HEK293 (cell line): ENCODE measurements at regions not wholly inside any gene's neighbourhood (a gene's known extent, or its start where the extent isn't known, plus 50 kb on each side); places are given as distances from the start of the nearest gene placed in this dataset.

Experiments used
- CTCF ChIA-PET: fragments of 350-600 bp; formaldehyde crosslinking; extraction: SDS; loops from one replicate; lab custom pipeline; 2021; ENCODE audit warnings: antibody characterized with exemption; lab: Yijun Ruan, JAX
- POLR2A ChIA-PET: fragments of 300-600 bp; formaldehyde crosslinking; extraction: SDS; loops from one replicate; lab custom pipeline; 2020; ENCODE audit warnings: antibody characterized with exemption, inconsistent platforms; lab: Yijun Ruan, JAX
- H3K27ac ChIP-seq: fragments of 200-500 bp; sonication (Bioruptor generic); 2 replicates; pipeline ENCODE4 v1.5.1; 2014; ENCODE audit warnings: low read depth, low read length, control low read depth, inconsistent platforms; ENCODE audit errors: extremely low read depth
- H3K36me3 ChIP-seq, 2 experiments: fragments of 200-500 bp in 1 of 2; sonication (Bioruptor generic) in 1 of 2; 1 replicate in 1 of 2; 2 replicates in 1 of 2; pipeline ENCODE4 v1.5.1; 2014 to 2017; ENCODE audit warnings: inconsistent platforms in 2 of 2, low read length in 2 of 2; ENCODE audit not compliant: control insufficient read depth in 2 of 2, insufficient read depth in 1 of 2
- H3K4me1 ChIP-seq: fragments of 200-500 bp; sonication (Bioruptor generic); 2 replicates; pipeline ENCODE4 v1.5.1; 2014; ENCODE audit warnings: mild to moderate bottlenecking, low read length, inconsistent platforms; ENCODE audit not compliant: control insufficient read depth, insufficient read depth
- H3K4me3 ChIP-seq: 2 replicates; pipeline ENCODE4 v1.5.1; 2011; ENCODE audit warnings: low read depth, mild to moderate bottlenecking, control low read depth, low read length, moderate library complexity
- H3K9me3 ChIP-seq: fragments of 200-500 bp; sonication (Bioruptor generic); 2 replicates; pipeline ENCODE4 v1.5.1; 2014; ENCODE audit warnings: low read depth, low read length, inconsistent platforms; ENCODE audit not compliant: control insufficient read depth, insufficient read depth
- GLI2 ChIP-seq: fragments of 450-650 bp; formaldehyde crosslinking; IDR thresholded peaks from 2 replicates; pipeline ENCODE4; 2017; ENCODE audit warnings: missing biosample characterization, missing genetic modification characterization, low read depth, borderline replicate concordance
- HOXC10 ChIP-seq: sonication (generic); formaldehyde crosslinking; IDR thresholded peaks from 2 replicates; pipeline ENCODE4 v1.8.1; 2023; ENCODE audit warnings: mild to moderate bottlenecking, missing genetic modification reagents
- KLF8 ChIP-seq: fragments of 450-650 bp; formaldehyde crosslinking; IDR thresholded peaks from 2 replicates; pipeline ENCODE4 v1.5.1; 2016; ENCODE audit warnings: missing biosample characterization, missing genetic modification characterization
- TRIM28 ChIP-seq: IDR thresholded peaks from 2 replicates; pipeline ENCODE4 v1.6.1; 2011; ENCODE audit warnings: low read length, control low read depth, borderline replicate concordance
- ZBTB48 ChIP-seq: fragments of 450-650 bp; formaldehyde crosslinking; IDR thresholded peaks from 2 replicates; pipeline ENCODE4 v1.5.1; 2016; ENCODE audit warnings: missing biosample characterization, missing genetic modification characterization
- ZFP41 ChIP-seq: fragments of 450-650 bp; formaldehyde crosslinking; IDR thresholded peaks from 2 replicates; pipeline ENCODE4 v1.5.1; 2016; ENCODE audit warnings: missing biosample characterization, missing genetic modification characterization, borderline replicate concordance
- ZNF114 ChIP-seq: fragments of 450-650 bp; formaldehyde crosslinking; IDR thresholded peaks from 2 replicates; pipeline ENCODE4 v1.5.0; 2017; ENCODE audit warnings: missing biosample characterization, missing genetic modification characterization
- ZNF157 ChIP-seq: fragments of 450-650 bp; formaldehyde crosslinking; IDR thresholded peaks from 2 replicates; pipeline ENCODE4 v1.5.1; 2016; ENCODE audit warnings: missing biosample characterization, missing genetic modification characterization
- ZNF391 ChIP-seq: fragments of 450-650 bp; formaldehyde crosslinking; IDR thresholded peaks from 2 replicates; pipeline ENCODE4 v1.5.1; 2016; ENCODE audit warnings: low read depth, missing biosample characterization, missing genetic modification characterization, borderline replicate concordance
- ZNF423 ChIP-seq: fragments of 450-650 bp; formaldehyde crosslinking; IDR thresholded peaks from 2 replicates; pipeline ENCODE4 v1.5.1; 2016; ENCODE audit warnings: missing biosample characterization, missing genetic modification characterization
- ZNF48 ChIP-seq: fragments of 450-650 bp; formaldehyde crosslinking; IDR thresholded peaks from 2 replicates; pipeline ENCODE4 v1.5.1; 2016; ENCODE audit warnings: missing biosample characterization, missing genetic modification characterization
- ZNF501 ChIP-seq: fragments of 450-650 bp; formaldehyde crosslinking; IDR thresholded peaks from 2 replicates; pipeline ENCODE4 v1.5.1; 2016; ENCODE audit warnings: missing biosample characterization, missing genetic modification characterization
- ZNF658 ChIP-seq: fragments of 450-650 bp; formaldehyde crosslinking; IDR thresholded peaks from 2 replicates; pipeline ENCODE4; 2016; ENCODE audit warnings: missing biosample characterization, missing genetic modification characterization
- ZNF76 ChIP-seq: fragments of 450-650 bp; formaldehyde crosslinking; IDR thresholded peaks from 2 replicates; pipeline ENCODE4; 2016; ENCODE audit warnings: low read depth, missing biosample characterization, missing genetic modification characterization, borderline replicate concordance
- ZSCAN23 ChIP-seq: fragments of 450-650 bp; formaldehyde crosslinking; IDR thresholded peaks from 2 replicates; pipeline ENCODE4 v1.5.1; 2016; ENCODE audit warnings: missing biosample characterization, missing genetic modification characterization
- TF ChIP-seq, protein P1 (sequence below): fragments of 450-650 bp; formaldehyde crosslinking; IDR thresholded peaks from 2 replicates; pipeline ENCODE4 v1.5.1; 2016; ENCODE audit warnings: missing biosample characterization, missing genetic modification characterization
- TF ChIP-seq, protein P2 (sequence below): fragments of 450-650 bp; formaldehyde crosslinking; IDR thresholded peaks from 2 replicates; pipeline ENCODE4; 2016; ENCODE audit warnings: missing biosample characterization, missing genetic modification characterization
- TF ChIP-seq, protein P3 (sequence below): fragments of 450-650 bp; formaldehyde crosslinking; IDR thresholded peaks from 2 replicates; pipeline ENCODE4 v1.5.1; 2016; ENCODE audit warnings: missing biosample characterization, missing genetic modification characterization

DNA sequence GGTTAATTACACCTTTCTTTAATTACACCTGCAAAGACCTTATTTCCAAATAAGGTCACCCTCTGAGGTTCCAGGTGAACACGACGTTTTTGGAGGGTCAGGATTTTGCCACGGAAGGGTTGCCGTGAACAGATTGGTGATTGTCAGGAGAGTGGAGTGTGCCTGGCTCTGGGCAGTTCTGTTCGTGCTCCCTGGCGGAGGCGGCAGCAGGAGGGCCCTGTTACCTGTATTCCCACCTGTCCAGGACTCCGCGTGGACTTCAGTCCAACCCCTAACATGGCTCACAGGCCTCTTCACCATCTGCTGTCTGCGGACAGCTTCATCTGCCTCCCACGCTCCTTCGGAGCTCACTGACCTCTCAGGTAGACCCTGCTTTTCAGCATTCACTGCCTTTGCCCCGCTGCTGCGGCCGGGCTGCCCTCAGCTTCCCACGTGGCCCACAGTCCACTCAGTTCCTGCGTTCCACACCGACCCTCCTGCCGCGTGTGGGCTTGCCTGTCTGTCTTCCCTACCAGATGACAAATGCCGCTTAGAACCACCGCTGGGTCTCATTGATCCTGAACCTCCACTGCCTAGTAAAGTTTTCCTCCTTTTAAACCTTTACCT lies 187.5 kb upstream of the DIO3 start:
- ChIA-PET CTCF (no interaction called here), POLR2A (no interaction called here)
- no peak overlapping the region for H3K27ac ChIP-seq
- H3K4me1 ChIP-seq, result no peaks in the 10 kb centered on the region
- no peak overlapping the region for H3K4me3 ChIP-seq
- H3K9me3 ChIP-seq, result no peaks in the 10 kb centered on the region
- TF ChIP-seq ZNF391, result no peak
- no peak for TF ChIP-seq ZNF114 (tag by site-specific recombination)
- no peak for TF ChIP-seq ZNF501 (tag by site-specific recombination)
- TF ChIP-seq, protein P1, sequence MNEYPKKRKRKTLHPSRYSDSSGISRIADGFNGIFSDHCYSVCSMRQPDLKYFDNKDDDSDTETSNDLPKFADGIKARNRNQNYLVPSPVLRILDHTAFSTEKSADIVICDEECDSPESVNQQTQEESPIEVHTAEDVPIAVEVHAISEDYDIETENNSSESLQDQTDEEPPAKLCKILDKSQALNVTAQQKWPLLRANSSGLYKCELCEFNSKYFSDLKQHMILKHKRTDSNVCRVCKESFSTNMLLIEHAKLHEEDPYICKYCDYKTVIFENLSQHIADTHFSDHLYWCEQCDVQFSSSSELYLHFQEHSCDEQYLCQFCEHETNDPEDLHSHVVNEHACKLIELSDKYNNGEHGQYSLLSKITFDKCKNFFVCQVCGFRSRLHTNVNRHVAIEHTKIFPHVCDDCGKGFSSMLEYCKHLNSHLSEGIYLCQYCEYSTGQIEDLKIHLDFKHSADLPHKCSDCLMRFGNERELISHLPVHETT (tag by site-specific recombination), result no peak
- TF ChIP-seq ZNF157 (tag by site-specific recombination), result no peak
- TF ChIP-seq, protein P2, sequence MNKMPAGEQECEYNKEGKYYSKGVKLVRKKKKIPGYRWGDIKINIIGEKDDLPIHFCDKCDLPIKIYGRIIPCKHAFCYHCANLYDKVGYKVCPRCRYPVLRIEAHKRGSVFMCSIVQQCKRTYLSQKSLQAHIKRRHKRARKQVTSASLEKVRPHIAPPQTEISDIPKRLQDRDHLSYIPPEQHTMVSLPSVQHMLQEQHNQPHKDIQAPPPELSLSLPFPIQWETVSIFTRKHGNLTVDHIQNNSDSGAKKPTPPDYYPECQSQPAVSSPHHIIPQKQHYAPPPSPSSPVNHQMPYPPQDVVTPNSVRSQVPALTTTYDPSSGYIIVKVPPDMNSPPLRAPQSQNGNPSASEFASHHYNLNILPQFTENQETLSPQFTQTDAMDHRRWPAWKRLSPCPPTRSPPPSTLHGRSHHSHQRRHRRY (tag by site-specific recombination), result no peak
- no peak for TF ChIP-seq ZSCAN23
- no peak for TF ChIP-seq ZNF48
- no peak for TF ChIP-seq ZBTB48 (tag by site-specific recombination)
- TF ChIP-seq ZFP41 (tag by site-specific recombination), result no peak
- TF ChIP-seq TRIM28, result no peak
- TF ChIP-seq GLI2, result no peak
- no peak for TF ChIP-seq ZNF423 (tag by site-specific recombination)
- TF ChIP-seq HOXC10 (CRISPR knock-in tag), result no peak
- TF ChIP-seq ZNF76 (tag by site-specific recombination), result no peak
- no peak for TF ChIP-seq KLF8
- H3K36me3 ChIP-seq, result no peaks in the 10 kb centered on the region

DNA sequence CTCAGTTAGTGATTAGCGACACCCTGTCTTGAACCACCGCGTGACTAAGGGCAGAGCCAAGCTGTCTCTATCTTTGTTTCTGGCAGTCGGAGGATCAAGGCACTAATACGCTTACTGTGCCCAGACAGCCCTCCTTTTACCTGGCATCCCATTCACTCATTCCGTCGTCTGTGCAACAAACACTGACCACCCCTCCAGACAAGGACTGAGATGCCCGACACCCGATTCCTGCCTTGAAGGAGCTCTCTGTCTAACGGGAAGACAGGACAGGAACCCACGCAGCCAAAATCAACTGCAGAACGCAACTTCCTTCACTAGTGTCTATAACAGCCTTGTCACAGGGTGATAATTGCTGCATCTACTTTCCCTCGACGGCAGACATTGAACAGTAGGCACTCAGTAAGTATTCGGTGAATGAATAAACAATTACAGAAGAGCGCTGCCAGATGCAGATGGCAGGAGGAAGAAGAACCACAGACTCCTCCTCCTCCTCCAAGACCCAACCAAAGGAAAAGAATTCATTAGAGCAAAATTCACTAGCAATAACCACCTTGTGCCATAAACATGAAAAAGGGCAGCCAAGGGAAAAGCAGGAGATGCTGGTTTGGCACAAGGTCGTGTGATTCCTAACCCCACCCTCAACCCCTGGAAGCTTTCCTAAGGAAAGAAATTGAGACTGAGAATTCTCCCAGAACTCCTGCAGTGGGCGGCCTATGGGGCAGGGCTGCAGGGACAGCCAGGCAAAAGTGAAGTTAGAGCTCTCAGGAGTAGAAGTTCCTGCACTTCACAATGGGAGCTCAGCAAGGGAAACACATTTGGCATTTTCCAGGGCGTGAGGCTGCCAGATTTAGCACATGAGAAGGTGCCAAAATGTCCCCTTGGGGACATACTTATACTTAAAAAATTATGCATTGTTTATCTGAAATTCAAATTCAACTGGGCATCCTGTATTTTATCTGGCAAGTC lies 186.6 kb upstream of the DIO3 start:
- TF ChIP-seq, protein P3, sequence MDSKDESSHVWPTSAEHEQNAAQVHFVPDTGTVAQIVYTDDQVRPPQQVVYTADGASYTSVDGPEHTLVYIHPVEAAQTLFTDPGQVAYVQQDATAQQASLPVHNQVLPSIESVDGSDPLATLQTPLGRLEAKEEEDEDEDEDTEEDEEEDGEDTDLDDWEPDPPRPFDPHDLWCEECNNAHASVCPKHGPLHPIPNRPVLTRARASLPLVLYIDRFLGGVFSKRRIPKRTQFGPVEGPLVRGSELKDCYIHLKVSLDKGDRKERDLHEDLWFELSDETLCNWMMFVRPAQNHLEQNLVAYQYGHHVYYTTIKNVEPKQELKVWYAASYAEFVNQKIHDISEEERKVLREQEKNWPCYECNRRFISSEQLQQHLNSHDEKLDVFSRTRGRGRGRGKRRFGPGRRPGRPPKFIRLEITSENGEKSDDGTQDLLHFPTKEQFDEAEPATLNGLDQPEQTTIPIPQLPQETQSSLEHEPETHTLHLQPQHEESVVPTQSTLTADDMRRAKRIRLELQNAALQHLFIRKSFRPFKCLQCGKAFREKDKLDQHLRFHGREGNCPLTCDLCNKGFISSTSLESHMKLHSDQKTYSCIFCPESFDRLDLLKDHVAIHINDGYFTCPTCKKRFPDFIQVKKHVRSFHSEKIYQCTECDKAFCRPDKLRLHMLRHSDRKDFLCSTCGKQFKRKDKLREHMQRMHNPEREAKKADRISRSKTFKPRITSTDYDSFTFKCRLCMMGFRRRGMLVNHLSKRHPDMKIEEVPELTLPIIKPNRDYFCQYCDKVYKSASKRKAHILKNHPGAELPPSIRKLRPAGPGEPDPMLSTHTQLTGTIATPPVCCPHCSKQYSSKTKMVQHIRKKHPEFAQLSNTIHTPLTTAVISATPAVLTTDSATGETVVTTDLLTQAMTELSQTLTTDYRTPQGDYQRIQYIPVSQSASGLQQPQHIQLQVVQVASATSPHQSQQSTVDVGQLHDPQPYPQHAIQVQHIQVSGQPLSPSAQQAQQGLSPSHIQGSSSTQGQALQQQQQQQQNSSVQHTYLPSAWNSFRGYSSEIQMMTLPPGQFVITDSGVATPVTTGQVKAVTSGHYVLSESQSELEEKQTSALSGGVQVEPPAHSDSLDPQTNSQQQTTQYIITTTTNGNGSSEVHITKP (tag by site-specific recombination), result no peak
- no peak for TF ChIP-seq ZNF658
- TF ChIP-seq KLF8, result no peak
- Histone ChIP-seq H3K9me3 (no peaks in the 10 kb centered on the region), H3K27ac (no peak overlapping the region), H3K4me1 (no peaks in the 10 kb centered on the region), H3K4me3 (no peak overlapping the region), H3K36me3 (no peaks in the 10 kb centered on the region)
- ChIA-PET POLR2A (no interaction called here), CTCF (interaction anchor here (0.5 kb wide), 1 partner anchor 955 kb away, joined by 3 read pairs; no protein-coding TSS in a partner anchor)
